ENCODE measurements at regions not wholly inside any gene's neighbourhood (a gene's known extent, or its start where the extent isn't known, plus 50 kb on each side); places are given as distances from the start of the nearest gene placed in this dataset.

- TF ChIP-seq EP300 (IDR thresholded peaks at IDR 0.05; ENCODE audit: borderline replicate concordance) = no peak
- TF ChIP-seq TCF12 (IDR thresholded peaks at IDR 0.05; ENCODE audit: low read depth) = no peak
- no peak for TF ChIP-seq CEBPB (IDR thresholded peaks at IDR 0.05)
- TF ChIP-seq NFIC (IDR thresholded peaks at IDR 0.05) = no peak
- TF ChIP-seq EGR1 (IDR thresholded peaks at IDR 0.05) = no peak
- no peak for TF ChIP-seq RAD21 (IDR thresholded peaks at IDR 0.05; ENCODE audit: low read depth)
- no peak for TF ChIP-seq REST (IDR thresholded peaks at IDR 0.05; ENCODE audit: low read depth)
- no peak for TF ChIP-seq FOXM1 (IDR thresholded peaks at IDR 0.05; ENCODE audit: borderline replicate concordance, low read depth)
- no peak for TF ChIP-seq USF1 (IDR thresholded peaks at IDR 0.05)
- TF ChIP-seq YY1 (IDR thresholded peaks at IDR 0.05; ENCODE audit: low read depth) = no peak
Observed at GRCh38 chr19:33957804-33958203, 161.1 kb downstream of the KCTD15 start.

- TF ChIP-seq CEBPB (IDR thresholded peaks at IDR 0.05) (no peak), TCF12 (IDR thresholded peaks at IDR 0.05; ENCODE audit: low read depth) (no peak), EGR1 (IDR thresholded peaks at IDR 0.05) (no peak), TAF1 (IDR thresholded peaks at IDR 0.05; ENCODE audit: low read depth) (no peak), TEAD4 (IDR thresholded peaks at IDR 0.05) (no peak), NFIC (IDR thresholded peaks at IDR 0.05) (no peak)
Observed at GRCh38 chr19:33960566-33960965, 163.9 kb downstream of the KCTD15 start.

GRCh38 chr19:33962161-33962560 is 165.5 kb downstream of the KCTD15 start:
- TF ChIP-seq FOXM1 (IDR thresholded peaks at IDR 0.05; ENCODE audit: borderline replicate concordance, low read depth) (no peak), TCF12 (IDR thresholded peaks at IDR 0.05; ENCODE audit: low read depth) (no peak), MAX (IDR thresholded peaks at IDR 0.05) (no peak), ZBTB7A (IDR thresholded peaks at IDR 0.05; ENCODE audit: low read depth) (no peak), EP300 (IDR thresholded peaks at IDR 0.05; ENCODE audit: borderline replicate concordance) (no peak)

GRCh38 chr19:33963514-33963913 is 166.8 kb downstream of the KCTD15 start:
- TF ChIP-seq CEBPB (IDR thresholded peaks at IDR 0.05) (no peak), MAX (IDR thresholded peaks at IDR 0.05) (no peak), ZBTB7A (IDR thresholded peaks at IDR 0.05; ENCODE audit: low read depth) (no peak), NFIC (IDR thresholded peaks at IDR 0.05) (no peak), FOXM1 (IDR thresholded peaks at IDR 0.05; ENCODE audit: borderline replicate concordance, low read depth) (no peak), USF1 (IDR thresholded peaks at IDR 0.05) (no peak), TEAD4 (IDR thresholded peaks at IDR 0.05) (no peak), YY1 (IDR thresholded peaks at IDR 0.05; ENCODE audit: low read depth) (no peak), TCF12 (IDR thresholded peaks at IDR 0.05; ENCODE audit: low read depth) (no peak), RAD21 (IDR thresholded peaks at IDR 0.05; ENCODE audit: low read depth) (no peak), EGR1 (IDR thresholded peaks at IDR 0.05) (no peak), REST (IDR thresholded peaks at IDR 0.05; ENCODE audit: low read depth) (no peak), EP300 (IDR thresholded peaks at IDR 0.05; ENCODE audit: borderline replicate concordance) (no peak), CREB1 (IDR thresholded peaks at IDR 0.05; ENCODE audit: low read depth) (no peak), TAF1 (IDR thresholded peaks at IDR 0.05; ENCODE audit: low read depth) (no peak)

- TF ChIP-seq CREB1 (IDR thresholded peaks at IDR 0.05; ENCODE audit: low read depth) (no peak), EGR1 (IDR thresholded peaks at IDR 0.05) (no peak), TEAD4 (IDR thresholded peaks at IDR 0.05) (no peak), USF1 (IDR thresholded peaks at IDR 0.05) (no peak), YY1 (IDR thresholded peaks at IDR 0.05; ENCODE audit: low read depth) (no peak), RAD21 (IDR thresholded peaks at IDR 0.05; ENCODE audit: low read depth) (no peak), EP300 (IDR thresholded peaks at IDR 0.05; ENCODE audit: borderline replicate concordance) (no peak), TCF12 (IDR thresholded peaks at IDR 0.05; ENCODE audit: low read depth) (no peak), CEBPB (IDR thresholded peaks at IDR 0.05) (no peak), NFIC (IDR thresholded peaks at IDR 0.05) (no peak), REST (IDR thresholded peaks at IDR 0.05; ENCODE audit: low read depth) (no peak), ZBTB7A (IDR thresholded peaks at IDR 0.05; ENCODE audit: low read depth) (no peak), FOXM1 (IDR thresholded peaks at IDR 0.05; ENCODE audit: borderline replicate concordance, low read depth) (no peak), MAX (IDR thresholded peaks at IDR 0.05) (no peak), TAF1 (IDR thresholded peaks at IDR 0.05; ENCODE audit: low read depth) (no peak)
Observed at GRCh38 chr19:33971073-33971472, 174.4 kb downstream of the KCTD15 start.

Measured in Ishikawa (cell line).